GM10266 (cell line): ENCODE measurements at regions not wholly inside any gene's neighbourhood (a gene's known extent, or its start where the extent isn't known, plus 50 kb on each side); places are given as distances from the start of the nearest gene placed in this dataset.

Experiments
- DNase-seq: peaks from one replicate; pipeline ENCODE4 v3.0.0; 2012; ENCODE audit errors: extremely low spot score
- CTCF ChIP-seq: IDR thresholded peaks from 2 replicates; pipeline ENCODE4 v1.5.1; 2012; ENCODE audit warnings: mild to moderate bottlenecking, low read depth; ENCODE audit not compliant: control insufficient read depth, insufficient read depth; ENCODE audit errors: missing control alignments

- TF ChIP-seq CTCF = no peak
- DNase-seq = no peak
These were observed 85.9 kb upstream of the NPVF start for GRCh38 chr7:25314094-25314730.

GRCh38 chr7:25314731-25315267 lies 86.5 kb upstream of the NPVF start:
- no peak for TF ChIP-seq CTCF
- no peak for DNase-seq

GRCh38 chr7:25316366-25316765 lies 88.1 kb upstream of the NPVF start:
- DNase-seq = no peak
- no peak for TF ChIP-seq CTCF

DNA sequence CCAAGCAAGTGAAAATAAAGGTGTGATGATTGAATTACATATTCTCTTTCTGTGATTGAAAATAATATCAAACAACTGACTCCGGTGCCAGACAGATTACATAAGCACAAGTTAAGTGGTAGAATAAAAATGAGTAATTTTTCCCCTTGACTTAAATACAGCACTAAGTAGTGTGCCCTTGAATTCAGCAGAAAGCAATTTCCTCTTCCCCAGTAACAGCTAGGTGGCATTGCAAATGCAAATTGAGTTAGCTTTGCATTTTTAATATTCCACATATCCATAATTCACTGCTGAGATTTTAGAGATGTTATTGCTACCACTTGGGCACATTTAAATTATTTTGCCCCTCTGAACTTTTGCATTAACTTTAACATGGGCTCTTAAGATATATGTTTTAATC lies 89.8 kb upstream of the NPVF start:
- TF ChIP-seq CTCF = no peak
- no peak for DNase-seq

- no peak for TF ChIP-seq CTCF
- no peak for DNase-seq
These were observed 91.4 kb upstream of the NPVF start for GRCh38 chr7:25319707-25320106.

DNA sequence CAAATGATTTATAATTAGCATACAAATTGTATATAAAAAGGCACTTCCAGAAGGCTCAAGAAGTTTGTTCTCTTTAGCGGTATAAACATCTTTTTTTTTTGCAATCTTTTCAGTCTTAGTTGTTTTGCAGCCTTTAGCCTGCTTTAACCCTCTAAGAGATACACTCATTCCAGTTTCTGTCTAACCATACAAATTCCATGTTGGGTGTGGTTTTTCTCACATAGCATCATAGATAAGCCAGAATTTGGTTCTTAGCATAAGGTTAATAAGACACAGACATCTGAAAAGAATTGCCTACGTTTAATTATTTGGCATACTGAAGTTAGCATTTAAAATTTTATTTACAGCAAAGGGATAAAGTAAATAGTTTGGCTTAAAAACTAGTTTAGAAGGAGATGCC lies 92.5 kb upstream of the NPVF start:
- no peak for DNase-seq
- no peak for TF ChIP-seq CTCF

DNA sequence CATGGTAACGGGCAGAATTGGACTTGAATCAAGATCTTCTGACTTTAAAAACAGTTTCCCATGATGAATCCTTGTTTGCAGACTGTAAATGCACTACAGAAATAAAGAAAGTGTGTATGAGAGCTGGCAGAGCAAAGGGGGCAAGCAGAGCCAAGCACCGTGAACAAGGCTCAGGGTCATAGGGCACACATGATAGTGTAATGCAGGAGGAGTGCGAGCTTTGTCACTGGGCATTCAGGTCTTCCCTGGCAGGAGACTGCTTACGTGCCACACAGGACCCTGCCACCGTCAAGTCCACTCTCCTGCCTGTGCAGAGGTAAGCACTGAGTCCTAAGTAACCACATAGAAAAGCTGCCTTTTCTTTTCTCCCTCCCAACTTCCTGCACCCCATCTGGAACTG lies 93.1 kb upstream of the NPVF start:
- DNase-seq = no peak
- no peak for TF ChIP-seq CTCF
